GM20000 (cell line): ENCODE measurements at regions not wholly inside any gene's neighbourhood (a gene's known extent, or its start where the extent isn't known, plus 50 kb on each side); places are given as distances from the start of the nearest gene placed in this dataset.

Experiments
- DNase-seq: peaks from one replicate; pipeline ENCODE4 v3.0.0; 2012; ENCODE audit warnings: low spot score
- TF ChIP-seq, protein P1 (sequence below): IDR thresholded peaks from 2 replicates; pipeline ENCODE4 v1.5.1; 2012; ENCODE audit warnings: mild to moderate bottlenecking, control low read depth; ENCODE audit errors: extremely low read depth, missing control alignments

DNA sequence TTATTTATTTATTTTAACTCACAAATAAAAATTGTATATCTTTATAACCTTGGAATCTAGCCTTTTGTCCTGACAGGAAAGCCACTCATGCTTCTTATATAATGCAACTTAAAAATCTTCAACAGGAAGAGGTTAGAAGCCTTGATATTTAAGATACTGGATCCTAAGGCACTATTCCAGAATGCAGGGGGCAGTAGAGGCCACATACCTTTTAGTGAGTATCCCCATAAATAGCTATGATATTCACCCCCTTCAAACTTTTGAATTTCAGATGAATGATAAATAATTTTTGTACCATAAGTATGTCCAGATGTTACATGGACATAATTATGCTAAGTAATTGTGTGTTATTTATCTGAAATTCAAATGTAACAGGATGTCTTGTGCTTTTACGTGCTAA is 592.7 kb upstream of the VRK2 start:
- DNase-seq: no peak
- TF ChIP-seq, protein P1, sequence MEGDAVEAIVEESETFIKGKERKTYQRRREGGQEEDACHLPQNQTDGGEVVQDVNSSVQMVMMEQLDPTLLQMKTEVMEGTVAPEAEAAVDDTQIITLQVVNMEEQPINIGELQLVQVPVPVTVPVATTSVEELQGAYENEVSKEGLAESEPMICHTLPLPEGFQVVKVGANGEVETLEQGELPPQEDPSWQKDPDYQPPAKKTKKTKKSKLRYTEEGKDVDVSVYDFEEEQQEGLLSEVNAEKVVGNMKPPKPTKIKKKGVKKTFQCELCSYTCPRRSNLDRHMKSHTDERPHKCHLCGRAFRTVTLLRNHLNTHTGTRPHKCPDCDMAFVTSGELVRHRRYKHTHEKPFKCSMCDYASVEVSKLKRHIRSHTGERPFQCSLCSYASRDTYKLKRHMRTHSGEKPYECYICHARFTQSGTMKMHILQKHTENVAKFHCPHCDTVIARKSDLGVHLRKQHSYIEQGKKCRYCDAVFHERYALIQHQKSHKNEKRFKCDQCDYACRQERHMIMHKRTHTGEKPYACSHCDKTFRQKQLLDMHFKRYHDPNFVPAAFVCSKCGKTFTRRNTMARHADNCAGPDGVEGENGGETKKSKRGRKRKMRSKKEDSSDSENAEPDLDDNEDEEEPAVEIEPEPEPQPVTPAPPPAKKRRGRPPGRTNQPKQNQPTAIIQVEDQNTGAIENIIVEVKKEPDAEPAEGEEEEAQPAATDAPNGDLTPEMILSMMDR: no peak

DNA sequence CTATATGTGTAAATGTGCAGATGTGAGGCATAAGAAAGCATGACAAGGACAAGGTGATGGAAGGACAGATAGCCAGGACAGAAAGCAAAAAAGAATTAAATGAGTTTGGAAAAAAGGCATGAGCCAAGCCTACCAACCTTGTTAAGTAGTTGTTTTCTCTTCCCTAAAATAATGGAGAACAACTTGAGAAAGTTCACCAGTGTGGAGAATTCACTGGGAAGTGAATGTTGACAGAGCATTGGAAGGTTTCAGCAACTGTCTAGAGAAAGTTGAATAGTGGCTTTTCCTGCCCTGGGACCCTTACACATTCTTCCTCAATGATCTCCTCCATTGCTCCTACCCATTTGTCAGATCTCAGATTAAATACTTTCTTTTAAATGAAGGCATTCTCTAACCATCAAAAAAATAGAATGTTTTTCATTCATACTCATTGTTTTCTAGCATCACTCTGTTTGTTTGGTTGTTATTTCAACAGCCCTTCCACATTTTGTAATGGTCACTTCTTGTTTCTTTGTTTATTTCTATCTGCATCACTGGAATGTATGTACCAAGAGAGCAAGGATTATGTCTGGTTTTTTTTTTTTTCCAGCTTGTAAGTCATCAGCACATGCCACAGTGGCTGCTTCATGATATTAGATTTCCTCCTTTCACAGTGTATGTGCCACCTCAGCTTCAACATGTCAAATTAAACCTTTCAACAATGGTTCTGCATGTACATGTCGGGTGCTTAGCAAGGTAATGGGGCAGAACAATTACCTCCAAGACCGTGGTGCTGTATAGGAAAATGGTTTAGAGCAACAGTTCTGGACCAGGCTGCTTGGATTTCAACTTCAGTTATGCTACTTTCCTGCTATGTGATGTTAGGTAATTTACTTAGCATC is 586.0 kb upstream of the VRK2 start:
- TF ChIP-seq, protein P1: no peak
- DNase-seq: no peak

DNA sequence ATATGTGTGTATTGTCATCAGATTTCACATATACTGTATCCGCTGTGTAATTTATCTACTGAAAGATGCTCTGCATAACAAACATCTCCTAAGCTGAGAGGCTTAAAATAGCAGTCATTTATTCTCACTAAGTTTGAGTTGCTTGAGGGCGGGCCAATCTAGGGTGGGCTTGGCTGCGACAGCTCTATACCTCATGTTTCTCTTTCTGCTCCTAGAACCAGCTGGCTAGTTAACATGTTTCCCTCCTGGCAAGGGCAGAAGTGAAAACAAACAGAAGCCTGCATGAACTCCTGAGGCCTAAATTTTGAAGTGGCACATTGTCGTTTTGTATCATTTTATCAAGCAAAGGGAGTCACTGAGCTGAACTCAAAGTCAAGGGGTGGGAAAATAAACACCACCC is 585.0 kb upstream of the VRK2 start:
- no peak for DNase-seq
- TF ChIP-seq, protein P1: no peak

- TF ChIP-seq, protein P1: no peak
- no peak for DNase-seq
Observed at GRCh38 chr2:57465067-57465466, 581.5 kb upstream of the VRK2 start.

DNA sequence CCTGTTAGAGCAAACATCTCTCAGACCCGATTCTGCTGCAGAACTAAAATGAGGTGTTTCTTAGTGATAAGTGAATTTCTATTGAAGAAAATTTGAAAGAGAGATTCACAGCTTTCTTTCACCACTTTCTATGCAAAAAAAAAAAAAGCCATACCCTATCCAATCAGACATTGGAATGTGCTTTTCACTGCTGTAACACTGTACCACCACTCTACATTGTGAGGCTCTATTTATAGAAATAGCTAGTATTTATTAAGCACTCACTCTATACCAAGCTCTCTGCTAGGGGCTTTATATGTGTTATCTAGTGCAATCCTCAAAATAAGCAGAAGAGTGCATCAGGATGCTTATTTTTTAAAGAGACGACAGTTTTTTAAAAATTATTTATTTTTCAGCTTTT is 580.6 kb upstream of the VRK2 start:
- TF ChIP-seq, protein P1: no peak
- DNase-seq: no peak

GRCh38 chr2:57475391-57475790 is 571.2 kb upstream of the VRK2 start:
- TF ChIP-seq, protein P1: no peak

DNA sequence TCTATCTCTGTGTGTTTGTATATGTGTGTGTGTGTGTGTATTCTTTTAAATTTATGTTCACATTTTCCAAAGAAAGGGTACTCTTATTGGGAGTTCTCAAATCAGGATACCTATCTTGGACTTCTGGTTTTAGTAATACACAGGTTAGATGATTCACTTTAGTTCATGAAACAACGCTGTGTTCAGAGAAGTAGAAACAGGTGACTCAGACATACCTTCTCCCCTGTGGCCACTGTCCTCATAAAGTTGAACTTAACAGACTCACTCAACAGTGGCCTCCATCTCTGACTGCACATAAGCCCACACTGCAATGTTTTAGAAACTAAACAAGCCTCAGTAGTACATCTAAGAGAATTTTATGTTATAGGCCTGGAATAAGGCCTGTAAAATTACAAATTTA is 566.6 kb upstream of the VRK2 start:
- DNase-seq: no peak
- TF ChIP-seq, protein P1: no peak

More at GRCh38 chr2:57475391-57475790, 571.2 kb upstream of the VRK2 start:
- no peak for DNase-seq
